Liver (tissue), 8 donors: ENCODE measurements at regions not wholly inside any gene's neighbourhood (a gene's known extent, or its start where the extent isn't known, plus 50 kb on each side); places are given as distances from the start of the nearest gene placed in this dataset.

Experiments used
- DNase-seq: peaks from one replicate; pipeline ENCODE4 v3.0.0-alpha.2; 2017; ENCODE audit warnings: low spot score
- H3K27ac ChIP-seq, 2 donors: one replicate each; pipeline ENCODE4 v1.7.0; 2013; ENCODE audit warnings: inconsistent platforms in 2 of 2, low read length in 2 of 2, control low read depth in 1 of 2, low read depth in 1 of 2, mild to moderate bottlenecking in 1 of 2
- H3K27me3 ChIP-seq, 4 donors: one replicate each; pipeline versions ENCODE4 v1.6.1 to v1.7.0; 2013; ENCODE audit warnings: low read length in 3 of 4, inconsistent platforms in 1 of 4, mild to moderate bottlenecking in 1 of 4, moderate library complexity in 1 of 4; ENCODE audit not compliant: control insufficient read depth in 4 of 4, insufficient read depth in 4 of 4
- H3K36me3 ChIP-seq, 4 donors: one replicate each; pipeline versions ENCODE4 v1.6.1 to v1.7.0; 2013; ENCODE audit warnings: low read length in 3 of 4, mild to moderate bottlenecking in 3 of 4, low read depth in 1 of 4, moderate library complexity in 1 of 4; ENCODE audit not compliant: control insufficient read depth in 4 of 4, insufficient read depth in 3 of 4
- H3K4me1 ChIP-seq, 4 donors: one replicate each; pipeline versions ENCODE4 v1.6.1 to v1.7.0; 2013; ENCODE audit warnings: low read length in 3 of 4, mild to moderate bottlenecking in 3 of 4, moderate library complexity in 1 of 4; ENCODE audit not compliant: control insufficient read depth in 4 of 4, insufficient read depth in 4 of 4
- H3K4me3 ChIP-seq, 3 donors: one replicate each; pipeline versions ENCODE4 v1.6.1 to v1.7.0; 2013; ENCODE audit warnings: low read length in 3 of 3, control low read depth in 1 of 3, low read depth in 1 of 3, mild to moderate bottlenecking in 1 of 3
- H3K9ac ChIP-seq, 2 donors: one replicate each; pipeline ENCODE4 v1.7.0; 2013; ENCODE audit warnings: low read length in 2 of 2, mild to moderate bottlenecking in 2 of 2, moderate library complexity in 2 of 2, control low read depth in 1 of 2, low read depth in 1 of 2
- H3K9me3 ChIP-seq, 4 donors: one replicate each; pipeline versions ENCODE4 v1.6.1 to v1.7.0; 2013; ENCODE audit warnings: low read length in 3 of 4; ENCODE audit not compliant: control insufficient read depth in 4 of 4
- CTCF ChIP-seq: fragments of 150-350 bp; IDR thresholded peaks from 2 replicates; pipeline ENCODE4 v1.5.1; 2017; ENCODE audit warnings: improper control_type of control experiment, low read depth, low read length; ENCODE audit not compliant: missing input control
- EGR1 ChIP-seq, 2 donors: IDR thresholded peaks; 2 replicates each; pipeline ENCODE4 v1.6.1; 2016 to 2018; ENCODE audit warnings: antibody characterized with exemption in 2 of 2, low read depth in 2 of 2
- FOXA1 ChIP-seq: IDR thresholded peaks from 2 replicates; pipeline ENCODE4 v1.6.1; 2016; ENCODE audit warnings: antibody characterized with exemption
- GABPA ChIP-seq, 2 donors: IDR thresholded peaks in 1 of 2; conservative IDR thresholded peaks in 1 of 2; 2 replicates each; pipeline ENCODE4 v1.6.1; 2016; ENCODE audit warnings: antibody characterized with exemption in 2 of 2, mild to moderate bottlenecking in 1 of 2, moderate library complexity in 1 of 2
- HNF4A ChIP-seq, 2 donors: conservative IDR thresholded peaks; 2 replicates each; pipeline ENCODE4 v1.6.1; 2016; ENCODE audit warnings: antibody characterized with exemption in 2 of 2, mild to moderate bottlenecking in 2 of 2
- HNF4G ChIP-seq: IDR thresholded peaks from 2 replicates; pipeline ENCODE4 v1.6.1; 2016; ENCODE audit warnings: antibody characterized with exemption
- RAD21 ChIP-seq, 2 donors: IDR thresholded peaks; 2 replicates each; pipeline ENCODE4 v1.6.1; 2016; ENCODE audit warnings: antibody characterized with exemption in 2 of 2, mild to moderate bottlenecking in 2 of 2
- REST ChIP-seq: IDR thresholded peaks from 2 replicates; pipeline ENCODE4 v1.6.1; 2016; ENCODE audit warnings: antibody characterized with exemption, mild to moderate bottlenecking
- RXRA ChIP-seq, 2 donors: IDR thresholded peaks; 2 replicates each; pipeline ENCODE4 v1.6.1; 2017 to 2018; ENCODE audit warnings: antibody characterized with exemption in 2 of 2, mild to moderate bottlenecking in 1 of 2
- SP1 ChIP-seq: IDR thresholded peaks from 2 replicates; pipeline ENCODE4 v1.6.1; 2018; ENCODE audit warnings: antibody characterized with exemption, mild to moderate bottlenecking
- TAF1 ChIP-seq: conservative IDR thresholded peaks from 2 replicates; pipeline ENCODE4 v1.6.1; 2016; ENCODE audit warnings: antibody characterized with exemption, mild to moderate bottlenecking
- ZBTB33 ChIP-seq: IDR thresholded peaks from 2 replicates; pipeline ENCODE4 v1.6.1; 2016; ENCODE audit warnings: antibody characterized with exemption
- WGBS: extraction: QIAGEN DNeasy Blood & Tissue Kit; methylation state at CpG from one replicate; pipeline ENCODE4 v1.1.7; 2013; 5-methylcytosine and 5-hydroxymethylcytosine counted together
- donor health status: healthy.
- donor health status: healthy.
- donor health status: healthy.
- donor health status: healthy.
- donor health status: healthy.

GRCh38 chr5:146254223-146254622 lies 50.8 kb downstream of the RBM27 start:
- DNase-seq = no peak
- Histone ChIP-seq H3K9ac (no peak overlapping the region), H3K27ac (no peak overlapping the region), H3K9me3 (no peaks in the 10 kb centered on the region), H3K4me1 (no peaks in the 10 kb centered on the region), H3K4me3 (no peak overlapping the region), H3K36me3 (peaks cover 3 to 32% (median 20%) of the 10 kb centered on the region in 4 donors), H3K27me3 (no peaks in the 10 kb centered on the region)
- TF ChIP-seq RXRA (IDR thresholded peaks at IDR 0.05) (no peak), FOXA1 (no peak), EGR1 (IDR thresholded peaks at IDR 0.05; ENCODE audit: low read depth in 2 of 2) (no peak), SP1 (no peak), RAD21 (IDR thresholded peaks at IDR 0.05) (no peak), GABPA (IDR thresholded peaks at IDR 0.05 in 1 of 2, conservative IDR thresholded peaks at IDR 0.05 in 1 of 2) (no peak), HNF4G (no peak), TAF1 (no peak)
- WGBS = 94% methylated on average over 1 of the region's 1 CpG

GRCh38 chr5:146273109-146273508 lies 65.5 kb upstream of the POU4F3 start:
- Histone ChIP-seq H3K4me3 (no peak overlapping the region), H3K36me3 (peaks cover 6 to 62% (median 36%) of the 10 kb centered on the region in 4 donors), H3K27me3 (no peaks in the 10 kb centered on the region), H3K9me3 (no peaks in the 10 kb centered on the region), H3K27ac (no peak overlapping the region), H3K9ac (no peak overlapping the region), H3K4me1 (no peaks in the 10 kb centered on the region)
- no peak for TF ChIP-seq TAF1
- TF ChIP-seq FOXA1 = no peak
- no peak for TF ChIP-seq GABPA (IDR thresholded peaks at IDR 0.05 in 1 of 2, conservative IDR thresholded peaks at IDR 0.05 in 1 of 2)
- TF ChIP-seq HNF4A (conservative IDR thresholded peaks at IDR 0.05) = no peak
- no peak for TF ChIP-seq EGR1 (IDR thresholded peaks at IDR 0.05; ENCODE audit: low read depth in 2 of 2)
- no peak for TF ChIP-seq ZBTB33
- TF ChIP-seq RAD21 (IDR thresholded peaks at IDR 0.05) = no peak
- no peak for TF ChIP-seq HNF4G
- TF ChIP-seq REST = no peak
- DNase-seq = no peak

- Histone ChIP-seq H3K27me3 (no peaks in the 10 kb centered on the region), H3K4me3 (no peak overlapping the region), H3K4me1 (no peaks in the 10 kb centered on the region), H3K9ac (no peak overlapping the region), H3K27ac (no peak overlapping the region), H3K9me3 (no peaks in the 10 kb centered on the region), H3K36me3 (peaks cover 1 to 24% (median 14%) of the 10 kb centered on the region in 4 donors)
- 90% methylated on average over 4 of the region's 4 CpGs for WGBS
- DNase-seq = no peak
- no peak for TF ChIP-seq RAD21 (IDR thresholded peaks at IDR 0.05)
- no peak for TF ChIP-seq TAF1
- no peak for TF ChIP-seq HNF4A (conservative IDR thresholded peaks at IDR 0.05)
- no peak for TF ChIP-seq CTCF
- no peak for TF ChIP-seq FOXA1
- TF ChIP-seq RXRA (IDR thresholded peaks at IDR 0.05) = no peak
- TF ChIP-seq EGR1 (IDR thresholded peaks at IDR 0.05; ENCODE audit: low read depth in 2 of 2) = no peak
- TF ChIP-seq REST = no peak
Observed at GRCh38 chr5:146283344-146283761, 55.3 kb upstream of the POU4F3 start.
